HL-60/S4 (cell line): ENCODE measurements at regions not wholly inside any gene's neighbourhood (a gene's known extent, or its start where the extent isn't known, plus 50 kb on each side); places are given as distances from the start of the nearest gene placed in this dataset.

ENCODE experiments used
- in situ Hi-C: fragments of 300-500 bp; cut with MboI; formaldehyde crosslinking; loops from 2 replicates; pipeline ENCODE4 v1.14.3; 2022; ENCODE audit warnings: low sequenced_read_pairs

GRCh38 chr2:207473931-207474235 is 55.9 kb upstream of the CREB1 start:
- in situ Hi-C loops: loop anchor here (5.0 to 10.0 kb wide), 3 partner anchors 492 to 782 kb away; no protein-coding TSS in a partner anchor

GRCh38 chr2:207474863-207475485 is 54.8 kb upstream of the CREB1 start:
- in situ Hi-C loops: loop anchor here (5.0 to 10.0 kb wide), 3 partner anchors 493 to 783 kb away; no protein-coding TSS in a partner anchor

GRCh38 chr2:207475546-207475945 is 54.2 kb upstream of the CREB1 start:
- in situ Hi-C loops: loop anchor here (10.0 kb wide), 1 partner anchor 681 kb away; no protein-coding TSS in a partner anchor

GRCh38 chr2:207477896-207478295 is 51.9 kb upstream of the CREB1 start:
- in situ Hi-C loops: loop anchor here (10.0 kb wide), 1 partner anchor 683 kb away; no protein-coding TSS in a partner anchor

- in situ Hi-C loops: loop anchor here (10.0 kb wide), 1 partner anchor 684 kb away; no protein-coding TSS in a partner anchor
Measured at GRCh38 chr2:207478572-207478971, 51.2 kb upstream of the CREB1 start.

- in situ Hi-C loops: loop anchor here (10.0 kb wide), 1 partner anchor 684 kb away; no protein-coding TSS in a partner anchor
Measured at GRCh38 chr2:207479198-207479785, 50.5 kb upstream of the CREB1 start.
